K562 (cell line): ENCODE measurements at regions not wholly inside any gene's neighbourhood (a gene's known extent, or its start where the extent isn't known, plus 50 kb on each side); places are given as distances from the start of the nearest gene placed in this dataset.
"Not testable (repeated sequence)": the region's sequence is repeated elsewhere in the genome, so short reads cannot be mapped to it uniquely, and the experiment has no call there.

ENCODE experiments used
- ATAC-seq: fragments of 200-7000 bp; cut with Tn5 transposase; 3 replicates; pipeline ENCODE4 v1.9.1; 2020; ENCODE audit warnings: moderate library complexity
- BruUV-seq: library from RNA; stranded (reverse); fragments of 400-500 nt; replicated peaks from 2 replicates; lab custom pipeline; 2021; lab: Mats Ljungman, UMichigan
- CTCF ChIA-PET: fragments of 300-600 bp; formaldehyde crosslinking; extraction: SDS; loops from one replicate; lab custom pipeline; 2021; ENCODE audit warnings: low intra/inter-chr PET ratio; lab: Yijun Ruan, JAX
- POLR2A ChIA-PET: fragments of 300-600, 350-650 bp; sonication (Branson Sonifier 250); formaldehyde crosslinking; extraction: SDS; loops from one replicate; lab custom pipeline; 2021; ENCODE audit warnings: antibody characterized with exemption, inconsistent platforms; lab: Yijun Ruan, JAX
- DNase-seq, 4 experiments: peaks; one replicate each; pipeline versions ENCODE4 v3.0.0 to v3.0.0-alpha.2; 2011 to 2018; ENCODE audit warnings: low spot score in 3 of 4, mixed read lengths in 3 of 4; ENCODE audit errors: extremely low read depth in 1 of 4
- FAIRE-seq: peaks from 2 replicates; lab custom pipeline; 2011; peaks lifted over from hg19 to GRCh38; lab: Jason Lieb, UNC
- H2AFZ ChIP-seq: 2 replicates; pipeline ENCODE4 v1.6.0; 2011; ENCODE audit warnings: low read depth, low read length, control low read depth, inconsistent platforms
- H3K27ac ChIP-seq: fragments of 200-600 bp; 3 replicates; pipeline ENCODE4 v1.8.0; 2011; ENCODE audit warnings: low read depth, mild to moderate bottlenecking, control low read depth, inconsistent platforms, low read length, moderate library complexity, mixed read lengths; ENCODE audit errors: extremely low read depth
- H3K27me3 ChIP-seq, 2 experiments: fragments of 300-600 bp in 1 of 2; 2 replicates in 1 of 2; 3 replicates in 1 of 2; pipeline versions ENCODE4 v1.6.0 to v1.8.0; 2011; ENCODE audit warnings: inconsistent platforms in 2 of 2, low read length in 2 of 2, mild to moderate bottlenecking in 1 of 2, mixed read lengths in 1 of 2, moderate library complexity in 1 of 2; ENCODE audit not compliant: control insufficient read depth in 2 of 2, insufficient read depth in 2 of 2
- H3K36me3 ChIP-seq: fragments of 300-600 bp; 3 replicates; pipeline ENCODE4 v1.8.0; 2011; ENCODE audit warnings: mild to moderate bottlenecking, low read length, inconsistent platforms; ENCODE audit not compliant: control insufficient read depth, insufficient read depth
- H3K4me1 ChIP-seq, 2 experiments: fragments of 200-600 bp in 1 of 2; replicated peaks in 1 of 2; 2 replicates in 1 of 2; 3 replicates in 1 of 2; pipeline versions ENCODE4 v1.5.1 to v1.8.0; 2011; ENCODE audit warnings: inconsistent platforms in 2 of 2, low read length in 2 of 2, mild to moderate bottlenecking in 1 of 2, mixed read lengths in 1 of 2, moderate library complexity in 1 of 2; ENCODE audit not compliant: control insufficient read depth in 2 of 2, insufficient read depth in 2 of 2
- H3K4me2 ChIP-seq: 2 replicates; pipeline ENCODE4 v1.6.1; 2011; ENCODE audit warnings: low read length, control low read depth, inconsistent platforms, mixed read lengths; ENCODE audit not compliant: insufficient read depth
- H3K4me3 ChIP-seq: fragments of 200-600 bp; sonication (generic), shearing (Covaris generic); 2 replicates; pipeline ENCODE4 v1.5.1; 2016; ENCODE audit warnings: control low read depth, inconsistent platforms
- H3K79me2 ChIP-seq: fragments of 200-600 bp; 3 replicates; pipeline ENCODE4 v1.8.0; 2011; ENCODE audit warnings: low read length, inconsistent platforms; ENCODE audit not compliant: control insufficient read depth, insufficient read depth
- H3K9ac ChIP-seq, 2 experiments: 2 replicates each; pipeline versions ENCODE4 v1.6.0 to v1.6.1; 2011; ENCODE audit warnings: low read depth in 2 of 2, low read length in 2 of 2, control low read depth in 1 of 2, inconsistent platforms in 1 of 2, mild to moderate bottlenecking in 1 of 2, mixed read lengths in 1 of 2; ENCODE audit not compliant: insufficient read depth in 1 of 2
- H3K9me1 ChIP-seq: one replicate; pipeline ENCODE4 v1.6.0; 2011; ENCODE audit warnings: inconsistent platforms, mild to moderate bottlenecking, low read length, moderate library complexity; ENCODE audit not compliant: control insufficient read depth, insufficient read depth
- H3K9me3 ChIP-seq: replicated peaks from 2 replicates; pipeline ENCODE4 v1.5.1; 2011; ENCODE audit warnings: low read depth, low read length, inconsistent platforms; ENCODE audit not compliant: control insufficient read depth, insufficient read depth
- H4K20me1 ChIP-seq: replicated peaks from 2 replicates; pipeline ENCODE4 v1.6.1; 2011; ENCODE audit warnings: low read length, inconsistent platforms, mixed read lengths; ENCODE audit not compliant: control insufficient read depth, insufficient read depth
- ATF1 ChIP-seq, 2 experiments: fragments of 450-650 bp in 1 of 2; IDR thresholded peaks; 2 replicates each; pipeline ENCODE4 v1.6.1; 2016; ENCODE audit warnings: missing compliant biosample characterization in 1 of 2, missing genetic modification characterization in 1 of 2
- HMBOX1 ChIP-seq: sonication (generic); IDR thresholded peaks from 2 replicates; pipeline ENCODE4 v1.6.1; 2016
- HMG20A ChIP-seq: fragments of 450-650 bp; formaldehyde crosslinking; conservative IDR thresholded peaks from 2 replicates; pipeline ENCODE4 v1.4.0; 2020; ENCODE audit warnings: mild to moderate bottlenecking, mixed read lengths
- JUND ChIP-seq, 2 experiments: IDR thresholded peaks; 2 replicates in 1 of 2; 3 replicates in 1 of 2; pipeline ENCODE4 v1.6.1; 2011; ENCODE audit warnings: borderline replicate concordance in 2 of 2, low read depth in 2 of 2, low read length in 2 of 2, improper control_type of control experiment in 1 of 2, missing biosample characterization in 1 of 2, missing genetic modification characterization in 1 of 2, missing genetic modification reagents in 1 of 2
- WGBS: fragments of 100-300 bp; shearing (Covaris generic); methylation state at CpG from one replicate; pipeline ENCODE4 v1.1.6; 2016; ENCODE audit warnings: low coverage, mixed read lengths; ENCODE audit not compliant: insufficient coverage; ENCODE audit errors: missing lambda C conversion rate; 5-methylcytosine and 5-hydroxymethylcytosine counted together
- in situ Hi-C: fragments of 300-500 bp; cut with MboI; formaldehyde crosslinking; loops from 4 replicates; pipeline ENCODE4 v1.15.0; 2018; ENCODE audit warnings: inconsistent platforms, mixed read lengths
- intact Hi-C: fragments of 100-400 bp; cut with micrococcal nuclease; formaldehyde crosslinking; loops from 2 replicates; pipeline ENCODE4 v1.14.2; 2022

- no peak overlapping the region for H3K27ac ChIP-seq
- no peak for FAIRE-seq
- H3K4me1 ChIP-seq: no peaks in the 10 kb centered on the region
- no peaks in the 10 kb centered on the region; the same call in 1 of the 2 replicates for H3K9me3 ChIP-seq
- H3K9ac ChIP-seq: no peak overlapping the region
- TF ChIP-seq HMG20A (CRISPR knock-in tag): no peak
- TF ChIP-seq HMBOX1: no peak
- TF ChIP-seq JUND (IDR thresholded peaks at IDR 0.05; ENCODE audit: borderline replicate concordance, low read depth, low read length): no peak
- no peak for TF ChIP-seq JUND (tag; IDR thresholded peaks at IDR 0.05; ENCODE audit: borderline replicate concordance, low read depth, low read length)
- TF ChIP-seq ATF1 (CRISPR knock-in tag; IDR thresholded peaks at IDR 0.05): no peak
- TF ChIP-seq ATF1 (tag; IDR thresholded peaks at IDR 0.05): no peak
- no peak overlapping the region for H3K4me3 ChIP-seq
- no peak overlapping the region for H2AFZ ChIP-seq
- H3K27me3 ChIP-seq: no peaks in the 10 kb centered on the region
- 3% methylated on average over 5 of the region's 5 CpGs for WGBS
- no peaks in the 10 kb centered on the region for H3K9me1 ChIP-seq
- ChIA-PET CTCF (no interaction called here), POLR2A (no interaction called here)
- H3K79me2 ChIP-seq: no peaks in the 10 kb centered on the region
- no TSS peak for BruUV-seq
- no peaks in the 10 kb centered on the region for H4K20me1 ChIP-seq
- intact Hi-C loops: no loop called here
- H3K36me3 ChIP-seq: no peaks in the 10 kb centered on the region
- H3K4me2 ChIP-seq: no peak overlapping the region
- DNase-seq: no peak
- ATAC-seq: no peak
- in situ Hi-C loops: no loop called here
These were observed 448.9 kb downstream of the NAV3 start for GRCh38 chr12:78279567-78279966.

GRCh38 chr12:78281102-78281501 is 450.4 kb downstream of the NAV3 start:
- H3K9ac ChIP-seq, H3K4me3 ChIP-seq, intact Hi-C loops, H3K4me2 ChIP-seq, H3K27me3 ChIP-seq, ATAC-seq, H3K9me1 ChIP-seq, BruUV-seq, H2AFZ ChIP-seq, H3K27ac ChIP-seq, in situ Hi-C loops, H3K79me2 ChIP-seq, CTCF ChIA-PET, FAIRE-seq, H3K4me1 ChIP-seq, H3K36me3 ChIP-seq, POLR2A ChIA-PET, DNase-seq, H3K9me3 ChIP-seq, H4K20me1 ChIP-seq: not testable (repeated sequence)
- 0% methylated on average over 2 of the region's 2 CpGs for WGBS
